HCT116 (cell line): ENCODE measurements at regions not wholly inside any gene's neighbourhood (a gene's known extent, or its start where the extent isn't known, plus 50 kb on each side); places are given as distances from the start of the nearest gene placed in this dataset.

Source experiments
- ATAC-seq: fragments of 200-7000 bp; cut with Tn5 transposase; 2 replicates; pipeline ENCODE4 v1.9.1; 2020; ENCODE audit warnings: mild to moderate bottlenecking, moderate library complexity
- BruUV-seq: library from RNA; stranded (reverse); fragments of 400-500 nt; replicated peaks from 2 replicates; lab custom pipeline; 2021; lab: Mats Ljungman, UMichigan
- CTCF ChIA-PET: fragments of 300-600 bp; sonication (Branson Sonifier 250); formaldehyde crosslinking; loops from one replicate; lab custom pipeline; 2021; ENCODE audit warnings: antibody characterized with exemption; lab: Charles Lee
- POLR2A ChIA-PET: fragments of 300-600, 350-600 bp; sonication (Branson Sonifier 250); formaldehyde crosslinking; loops from one replicate; lab custom pipeline; 2021; ENCODE audit warnings: antibody characterized with exemption; lab: Charles Lee
- RAD21 ChIA-PET, 2 experiments: fragments of 300-600 bp; sonication (Branson Sonifier 250); formaldehyde crosslinking; loops; one replicate each; lab custom pipeline; 2023; ENCODE audit warnings: low total read pairs in 2 of 2; ENCODE audit not compliant: uncharacterized antibody in 2 of 2, unreplicated experiment in 2 of 2, low non-redundant PET in 1 of 2; lab: Charles Lee
- DNase-seq: peaks from one replicate; pipeline ENCODE4 v3.0.0-alpha.2; 2010; ENCODE audit warnings: low read depth, low spot score
- H2AFZ ChIP-seq: fragments of 200-600 bp; shearing (Covaris generic), sonication (generic); 2 replicates; pipeline ENCODE4 v1.6.1; 2017; ENCODE audit warnings: low read depth, mixed run types, mixed read lengths, antibody characterized with exemption, low read length; ENCODE audit not compliant: poor library complexity, severe bottlenecking
- H3K27ac ChIP-seq: 2 replicates; pipeline ENCODE4 v1.5.1; 2012; ENCODE audit warnings: low read depth, low read length
- H3K27me3 ChIP-seq: fragments of 200-600 bp; sonication (generic); 2 replicates; pipeline ENCODE4 v1.6.1; 2016; ENCODE audit warnings: mixed run types, low read length, mixed read lengths; ENCODE audit not compliant: insufficient read depth
- H3K36me3 ChIP-seq, 2 experiments: fragments of 200-500 bp in 1 of 2; fragments of 200-600 bp in 1 of 2; sonication (Bioruptor generic) in 1 of 2; sonication (generic) in 1 of 2; 2 replicates each; pipeline versions ENCODE4 v1.5.1 to v1.6.1; 2014 to 2016; ENCODE audit warnings: low read length in 2 of 2, inconsistent platforms in 1 of 2, mixed read lengths in 1 of 2, mixed run types in 1 of 2; ENCODE audit not compliant: insufficient read depth in 2 of 2, control insufficient read depth in 1 of 2
- H3K4me1 ChIP-seq, 2 experiments: fragments of 200-600 bp in 1 of 2; sonication (generic) in 1 of 2; 2 replicates each; pipeline versions ENCODE4 v1.5.1 to v1.6.1; 2012 to 2017; ENCODE audit warnings: low read length in 2 of 2, inconsistent platforms in 1 of 2, mild to moderate bottlenecking in 1 of 2, mixed read lengths in 1 of 2, mixed run types in 1 of 2, moderate library complexity in 1 of 2; ENCODE audit not compliant: insufficient read depth in 2 of 2, control insufficient read depth in 1 of 2
- H3K4me2 ChIP-seq: fragments of 200-600 bp; sonication (generic); 2 replicates; pipeline ENCODE4 v1.6.1; 2017; ENCODE audit warnings: mixed run types, low read length, mixed read lengths
- H3K4me3 ChIP-seq, 2 experiments: fragments of 200-600 bp in 1 of 2; sonication (generic) in 1 of 2; replicated peaks in 1 of 2; 2 replicates each; pipeline ENCODE4 v1.5.1; 2011 to 2016; ENCODE audit warnings: low read length in 2 of 2, control low read depth in 1 of 2, low read depth in 1 of 2, mild to moderate bottlenecking in 1 of 2, mixed read lengths in 1 of 2, mixed run types in 1 of 2
- H3K79me2 ChIP-seq: fragments of 200-600 bp; sonication (generic); 2 replicates; pipeline ENCODE4 v1.6.1; 2017; ENCODE audit warnings: mild to moderate bottlenecking, mixed run types, low read length, moderate library complexity, mixed read lengths; ENCODE audit not compliant: insufficient read depth
- H3K9ac ChIP-seq: fragments of 200-600 bp; sonication (generic); 2 replicates; pipeline ENCODE4 v1.6.1; 2016; ENCODE audit warnings: low read length, mixed read lengths
- H3K9me2 ChIP-seq: fragments of 200-600 bp; sonication (generic), shearing (Covaris generic); 2 replicates; pipeline ENCODE4 v1.6.1; 2017; ENCODE audit warnings: mixed run types, mild to moderate bottlenecking, moderate library complexity; ENCODE audit not compliant: insufficient read depth
- H3K9me3 ChIP-seq, 2 experiments: fragments of 200-500 bp in 1 of 2; fragments of 200-600 bp in 1 of 2; sonication (Bioruptor generic) in 1 of 2; sonication (generic) in 1 of 2; 2 replicates each; pipeline ENCODE4 v1.6.1; 2014 to 2017; ENCODE audit warnings: low read length in 2 of 2, mixed read lengths in 2 of 2, inconsistent platforms in 1 of 2, low read depth in 1 of 2, mild to moderate bottlenecking in 1 of 2, mixed run types in 1 of 2, moderate library complexity in 1 of 2; ENCODE audit not compliant: control insufficient read depth in 1 of 2, insufficient read depth in 1 of 2
- H4K20me1 ChIP-seq: fragments of 200-600 bp; sonication (generic), shearing (Covaris generic); 2 replicates; pipeline ENCODE4 v1.6.1; 2017; ENCODE audit warnings: mixed run types, mild to moderate bottlenecking, moderate library complexity; ENCODE audit not compliant: insufficient read depth
- CBX3 ChIP-seq: IDR thresholded peaks from 2 replicates; pipeline ENCODE4 v1.6.1; 2012; ENCODE audit warnings: low read depth
- CEBPB ChIP-seq: IDR thresholded peaks from 2 replicates; pipeline ENCODE4 v1.6.1; 2012; ENCODE audit warnings: low read depth
- EZH2 ChIP-seq: fragments of 200-600 bp; sonication (generic); IDR thresholded peaks from 2 replicates; pipeline ENCODE4 v1.6.1; 2017; ENCODE audit warnings: antibody characterized with exemption, mixed run types
- EZH2phosphoT487 ChIP-seq: fragments of 200-600 bp; IDR thresholded peaks from 2 replicates; pipeline ENCODE4 v1.6.1; 2018; ENCODE audit warnings: antibody characterized with exemption, borderline replicate concordance
- FOSL1 ChIP-seq: IDR thresholded peaks from 2 replicates; pipeline ENCODE4 v1.6.1; 2012; ENCODE audit warnings: low read depth
- POLR2A ChIP-seq: IDR thresholded peaks from 2 replicates; pipeline ENCODE4 v1.7.0; 2011; ENCODE audit warnings: borderline replicate concordance; ENCODE audit not compliant: insufficient read depth, insufficient read length; ENCODE audit errors: extremely low read depth
- POLR2AphosphoS5 ChIP-seq: IDR thresholded peaks from 2 replicates; pipeline ENCODE4 v1.6.1; 2011; ENCODE audit warnings: mild to moderate bottlenecking, low read depth, low read length, moderate library complexity
- RAD21 ChIP-seq: IDR thresholded peaks from 2 replicates; pipeline ENCODE4 v1.6.1; 2012; ENCODE audit warnings: low read depth, mild to moderate bottlenecking
- SIN3A ChIP-seq: IDR thresholded peaks from 2 replicates; pipeline ENCODE4 v1.6.1; 2012; ENCODE audit warnings: low read depth
- YY1 ChIP-seq: IDR thresholded peaks from 2 replicates; pipeline ENCODE4 v1.6.1; 2011; ENCODE audit warnings: low read length, low read depth, moderate library complexity, mild to moderate bottlenecking; ENCODE audit not compliant: insufficient replicate concordance; ENCODE audit errors: extremely low read depth
- ZFX ChIP-seq: fragments of 450-650 bp; IDR thresholded peaks from 2 replicates; pipeline ENCODE4 v1.6.1; 2017
- ZNF274 ChIP-seq: fragments of 200-500 bp; sonication (Bioruptor generic); IDR thresholded peaks from 2 replicates; pipeline ENCODE4 v1.6.1; 2014; ENCODE audit warnings: mild to moderate bottlenecking, low read depth, low read length, inconsistent platforms
- intact Hi-C: fragments of 100-400 bp; cut with micrococcal nuclease; formaldehyde crosslinking; loops from 2 replicates; pipeline ENCODE4 v1.10.0; 2022
- TF ChIP-seq, protein P1 (sequence below): IDR thresholded peaks from 2 replicates; pipeline ENCODE4 v1.6.1; 2012
- TF ChIP-seq, protein P2 (sequence below): IDR thresholded peaks from 2 replicates; pipeline ENCODE4 v1.6.1; 2012; ENCODE audit warnings: low read depth

DNA sequence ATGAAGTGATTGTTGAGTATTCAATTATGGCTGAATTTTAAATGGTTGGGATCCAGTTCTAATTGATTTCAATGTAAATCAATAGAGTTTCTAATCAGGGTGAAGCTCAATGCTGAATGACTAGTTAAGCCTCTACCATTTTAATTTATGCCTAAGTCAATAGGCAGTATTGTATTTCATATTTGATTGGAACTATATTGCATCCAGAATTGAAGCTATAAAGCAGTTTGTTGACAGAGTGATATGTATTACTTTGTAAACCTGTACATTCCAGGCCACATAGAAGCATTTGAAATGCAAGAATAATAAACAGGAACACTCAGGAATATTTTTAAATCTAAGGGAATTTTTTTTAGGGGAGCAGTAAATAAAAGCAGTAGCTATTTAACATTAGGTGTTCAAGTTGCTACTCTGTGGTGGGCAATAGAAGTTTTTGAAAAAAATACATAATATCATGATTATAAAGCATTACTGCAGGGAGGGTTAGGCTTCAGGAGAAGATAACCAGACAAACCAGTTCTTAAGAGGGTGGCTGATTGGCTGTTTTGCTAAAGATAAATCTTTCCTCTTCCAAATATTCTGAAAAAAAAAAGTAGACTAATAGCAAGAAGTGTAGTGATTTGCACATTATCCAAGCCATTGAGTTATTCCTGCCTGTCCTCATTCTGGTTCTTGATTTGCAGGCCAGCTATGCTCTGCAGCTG, 492.0 kb upstream of the MEF2C start:
- CTCF ChIA-PET, result no interaction called here
- RAD21 ChIA-PET, result no interaction called here
- no peak for ATAC-seq
- Histone ChIP-seq H3K4me3 (no peak overlapping the region), H3K9ac (no peak overlapping the region), H3K27me3 (no peaks in the 10 kb centered on the region), H4K20me1 (no peaks in the 10 kb centered on the region), H3K4me1 (no peaks in the 10 kb centered on the region), H3K9me3 (no peaks in the 10 kb centered on the region), H3K27ac (no peak overlapping the region)
- intact Hi-C loops, result no loop called here
- BruUV-seq, result no TSS peak
- no peak for DNase-seq
- TF ChIP-seq ZFX (no peak), ZNF274 (no peak), POLR2A (no peak), EZH2phosphoT487 (no peak), YY1 (no peak), EZH2 (no peak), CBX3 (no peak), FOSL1 (no peak), SIN3A (no peak), CEBPB (no peak), RAD21 (no peak), POLR2AphosphoS5 (no peak)
- TF ChIP-seq, protein P1, sequence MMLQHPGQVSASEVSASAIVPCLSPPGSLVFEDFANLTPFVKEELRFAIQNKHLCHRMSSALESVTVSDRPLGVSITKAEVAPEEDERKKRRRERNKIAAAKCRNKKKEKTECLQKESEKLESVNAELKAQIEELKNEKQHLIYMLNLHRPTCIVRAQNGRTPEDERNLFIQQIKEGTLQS, result no peak
- TF ChIP-seq, protein P2, sequence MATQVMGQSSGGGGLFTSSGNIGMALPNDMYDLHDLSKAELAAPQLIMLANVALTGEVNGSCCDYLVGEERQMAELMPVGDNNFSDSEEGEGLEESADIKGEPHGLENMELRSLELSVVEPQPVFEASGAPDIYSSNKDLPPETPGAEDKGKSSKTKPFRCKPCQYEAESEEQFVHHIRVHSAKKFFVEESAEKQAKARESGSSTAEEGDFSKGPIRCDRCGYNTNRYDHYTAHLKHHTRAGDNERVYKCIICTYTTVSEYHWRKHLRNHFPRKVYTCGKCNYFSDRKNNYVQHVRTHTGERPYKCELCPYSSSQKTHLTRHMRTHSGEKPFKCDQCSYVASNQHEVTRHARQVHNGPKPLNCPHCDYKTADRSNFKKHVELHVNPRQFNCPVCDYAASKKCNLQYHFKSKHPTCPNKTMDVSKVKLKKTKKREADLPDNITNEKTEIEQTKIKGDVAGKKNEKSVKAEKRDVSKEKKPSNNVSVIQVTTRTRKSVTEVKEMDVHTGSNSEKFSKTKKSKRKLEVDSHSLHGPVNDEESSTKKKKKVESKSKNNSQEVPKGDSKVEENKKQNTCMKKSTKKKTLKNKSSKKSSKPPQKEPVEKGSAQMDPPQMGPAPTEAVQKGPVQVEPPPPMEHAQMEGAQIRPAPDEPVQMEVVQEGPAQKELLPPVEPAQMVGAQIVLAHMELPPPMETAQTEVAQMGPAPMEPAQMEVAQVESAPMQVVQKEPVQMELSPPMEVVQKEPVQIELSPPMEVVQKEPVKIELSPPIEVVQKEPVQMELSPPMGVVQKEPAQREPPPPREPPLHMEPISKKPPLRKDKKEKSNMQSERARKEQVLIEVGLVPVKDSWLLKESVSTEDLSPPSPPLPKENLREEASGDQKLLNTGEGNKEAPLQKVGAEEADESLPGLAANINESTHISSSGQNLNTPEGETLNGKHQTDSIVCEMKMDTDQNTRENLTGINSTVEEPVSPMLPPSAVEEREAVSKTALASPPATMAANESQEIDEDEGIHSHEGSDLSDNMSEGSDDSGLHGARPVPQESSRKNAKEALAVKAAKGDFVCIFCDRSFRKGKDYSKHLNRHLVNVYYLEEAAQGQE, result no peak
- TF ChIP-seq, all 23 proteins: peak for 0
- Histone ChIP-seq H3K4me2 (no peak overlapping the region), H3K79me2 (no peaks in the 10 kb centered on the region), H3K36me3 (no peaks in the 10 kb centered on the region), H2AFZ (no peak overlapping the region), H3K9me2 (0 out of 2 replicates have a peak, but pooled peaks cover 3% of the 10 kb centered on the region)
- POLR2A ChIA-PET, result no interaction called here
